Endothelial cell of umbilical vein (primary cell): ENCODE measurements at regions not wholly inside any gene's neighbourhood (a gene's known extent, or its start where the extent isn't known, plus 50 kb on each side); places are given as distances from the start of the nearest gene placed in this dataset.
A peak's percentile ranks its signal among the peaks of the same experiment; 100 is the strongest.

Experiments used
- BruUV-seq: library from RNA; stranded (reverse); fragments of 400-500 nt; replicated peaks from 2 replicates; lab custom pipeline; 2021; lab: Mats Ljungman, UMichigan
- CTCF ChIA-PET: fragments of 300-600, 350-600 bp; sonication (Branson Sonifier 250); formaldehyde crosslinking; loops from one replicate; lab custom pipeline; 2021; ENCODE audit warnings: antibody characterized with exemption, inconsistent platforms; lab: Charles Lee
- POLR2A ChIA-PET: fragments of 300-600, 350-600 bp; sonication (Branson Sonifier 250); formaldehyde crosslinking; loops from one replicate; lab custom pipeline; 2021; ENCODE audit warnings: antibody characterized with exemption, inconsistent platforms; lab: Charles Lee
- DNase-seq: peaks from one replicate; pipeline ENCODE4 v3.0.0-alpha.2; 2011; ENCODE audit warnings: low read depth, low spot score
- FAIRE-seq: peaks from 2 replicates; lab custom pipeline; 2011; peaks lifted over from hg19 to GRCh38; lab: Jason Lieb, UNC
- H2AFZ ChIP-seq: 2 replicates; pipeline ENCODE4 v1.6.0; 2012; ENCODE audit warnings: low read depth, low read length, control low read depth, inconsistent platforms
- H3K27ac ChIP-seq: 2 replicates; pipeline ENCODE4 v1.5.1; 2011; ENCODE audit warnings: low read depth, mild to moderate bottlenecking, control low read depth, low read length, moderate library complexity; ENCODE audit not compliant: insufficient read depth
- H3K27me3 ChIP-seq, 2 experiments: 2 replicates each; pipeline versions ENCODE4 v1.6.0 to v1.6.1; 2011; ENCODE audit warnings: low read length in 2 of 2, mixed read lengths in 1 of 2; ENCODE audit not compliant: control insufficient read depth in 2 of 2, insufficient read depth in 2 of 2
- H3K36me3 ChIP-seq, 2 experiments: 2 replicates in 1 of 2; 3 replicates in 1 of 2; pipeline ENCODE4 v1.5.1; 2011; ENCODE audit warnings: low read length in 2 of 2, mild to moderate bottlenecking in 1 of 2, moderate library complexity in 1 of 2; ENCODE audit not compliant: control insufficient read depth in 2 of 2, insufficient read depth in 2 of 2; ENCODE audit errors: extremely low read depth in 1 of 2
- H3K4me1 ChIP-seq: 3 replicates; pipeline ENCODE4 v1.5.1; 2011; ENCODE audit warnings: mild to moderate bottlenecking, low read length; ENCODE audit not compliant: control insufficient read depth, insufficient read depth; ENCODE audit errors: extremely low read depth
- H3K4me2 ChIP-seq: 2 replicates; pipeline ENCODE4 v1.6.1; 2011; ENCODE audit warnings: low read length, control low read depth, mixed read lengths; ENCODE audit not compliant: insufficient read depth
- H3K4me3 ChIP-seq, 3 experiments: fragments of 200-600 bp in 1 of 3; sonication (generic), shearing (Covaris generic) in 1 of 3; replicated peaks in 1 of 3; 2 replicates each; pipeline ENCODE4 v1.5.1; 2011 to 2016; ENCODE audit warnings: control low read depth in 3 of 3, low read length in 3 of 3, mild to moderate bottlenecking in 2 of 3, inconsistent platforms in 1 of 3, low read depth in 1 of 3, moderate library complexity in 1 of 3; ENCODE audit not compliant: insufficient read depth in 1 of 3
- H3K79me2 ChIP-seq: 2 replicates; pipeline ENCODE4 v1.6.0; 2012; ENCODE audit warnings: low read length, inconsistent platforms; ENCODE audit not compliant: control insufficient read depth, insufficient read depth
- H3K9ac ChIP-seq: replicated peaks from 2 replicates; pipeline ENCODE3; 2011; ENCODE audit warnings: low read length, control low read depth; ENCODE audit not compliant: insufficient read depth; ENCODE audit errors: extremely low read depth
- H3K9me1 ChIP-seq: replicated peaks from 3 replicates; pipeline ENCODE4 v1.6.0; 2011; ENCODE audit warnings: mild to moderate bottlenecking, low read length; ENCODE audit not compliant: control insufficient read depth, insufficient read depth; ENCODE audit errors: extremely low read depth
- H3K9me3 ChIP-seq: replicated peaks from 2 replicates; pipeline ENCODE4 v1.5.1; 2012; ENCODE audit warnings: low read length, inconsistent platforms; ENCODE audit not compliant: control insufficient read depth, insufficient read depth
- H4K20me1 ChIP-seq: replicated peaks from 2 replicates; pipeline ENCODE3; 2011; ENCODE audit warnings: mild to moderate bottlenecking, low read length; ENCODE audit not compliant: control insufficient read depth, insufficient read depth; ENCODE audit errors: extremely low read depth
- CTCF ChIP-seq, 2 donors: IDR thresholded peaks; 1 replicate in 1 of 2; 2 replicates in 1 of 2; pipeline ENCODE4 v1.5.1; 2011; ENCODE audit warnings: low read length in 2 of 2, mild to moderate bottlenecking in 2 of 2, moderate library complexity in 2 of 2, control low read depth in 1 of 2, inconsistent platforms in 1 of 2, low read depth in 1 of 2; ENCODE audit not compliant: insufficient read depth in 1 of 2; ENCODE audit errors: extremely low read depth in 1 of 2
- EZH2 ChIP-seq: IDR thresholded peaks from 2 replicates; pipeline ENCODE4 v1.6.1; 2012; ENCODE audit warnings: borderline replicate concordance, low read depth, mild to moderate bottlenecking, moderate library complexity, low read length, inconsistent platforms; ENCODE audit not compliant: severe bottlenecking
- FOS ChIP-seq: IDR thresholded peaks from 2 replicates; pipeline ENCODE4 v1.6.1; 2011; ENCODE audit warnings: mild to moderate bottlenecking, low read length, moderate library complexity, borderline replicate concordance; ENCODE audit not compliant: insufficient read depth
- GATA2 ChIP-seq: IDR thresholded peaks from 2 replicates; pipeline ENCODE4 v1.7.0; 2011; ENCODE audit warnings: low read depth, mild to moderate bottlenecking, moderate library complexity, mixed read lengths, low read length; ENCODE audit not compliant: insufficient read length, insufficient read depth
- JUN ChIP-seq: IDR thresholded peaks from 2 replicates; pipeline ENCODE4 v1.6.1; 2011; ENCODE audit warnings: borderline replicate concordance, low read depth; ENCODE audit not compliant: insufficient read length, insufficient read depth
- MAX ChIP-seq: IDR thresholded peaks from 2 replicates; pipeline ENCODE4 v1.6.1; 2011; ENCODE audit not compliant: insufficient read depth, insufficient read length
- MYC ChIP-seq: IDR thresholded peaks from one replicate; pipeline ENCODE4 v1.6.1; 2011; ENCODE audit warnings: mild to moderate bottlenecking, low read depth, low read length
- POLR2A ChIP-seq: IDR thresholded peaks from 2 replicates; pipeline ENCODE4 v1.6.1; 2012; ENCODE audit warnings: low read depth, mild to moderate bottlenecking, control low read depth, low read length
- POLR2AphosphoS5 ChIP-seq: IDR thresholded peaks from 2 replicates; pipeline ENCODE4 v1.6.1; 2012; ENCODE audit warnings: low read depth, mild to moderate bottlenecking, control low read depth, low read length, moderate library complexity; ENCODE audit not compliant: insufficient read depth
- dilution Hi-C: fragments of 300-500 bp; cut with MboI; formaldehyde crosslinking; loops from one replicate; pipeline ENCODE4 v1.15.0; 2019; ENCODE audit warnings: low sequenced_read_pairs; ENCODE audit not compliant: extremely low pct_ligation_motif_present
- intact Hi-C: fragments of 100-400 bp; cut with micrococcal nuclease; formaldehyde crosslinking; loops from one replicate; pipeline ENCODE4 v1.10.0; 2022

- FAIRE-seq (no peak), DNase-seq (no peak)
- POLR2A ChIA-PET = no interaction called here
- TF ChIP-seq CTCF (IDR thresholded peaks at IDR 0.05; ENCODE audit: extremely low read depth in 1 of 2, insufficient read depth in 1 of 2, low read depth in 1 of 2, low read length in 2 of 2) (no peak), JUN (no peak), FOS (no peak), MYC (no peak), MAX (no peak), POLR2A (no peak), EZH2 (no peak), POLR2AphosphoS5 (no peak), GATA2 (no peak)
- H3K9ac ChIP-seq = no peak overlapping the region
- CTCF ChIA-PET = interaction anchor here (0.6 to 5.2 kb wide), 36 partner anchors 8 to 483 kb away, joined by 3 to 60 read pairs (median 4); no protein-coding TSS in a partner anchor
- H3K9me1 ChIP-seq = no peaks in the 10 kb centered on the region
- peak overlapping the region; percentile 60 for H2AFZ ChIP-seq
- dilution Hi-C loops (no loop called here), intact Hi-C loops (loop anchor here (1.0 kb wide), 6 partner anchors 25 to 312 kb away; no protein-coding TSS in a partner anchor)
- no peaks in the 10 kb centered on the region for H3K27me3 ChIP-seq
- no peaks in the 10 kb centered on the region for H4K20me1 ChIP-seq
- H3K4me2 ChIP-seq = no peak overlapping the region
- no peak overlapping the region for H3K4me3 ChIP-seq
- H3K4me1 ChIP-seq = no peaks in the 10 kb centered on the region
- H3K27ac ChIP-seq = no peak overlapping the region
- no peaks in the 10 kb centered on the region for H3K79me2 ChIP-seq
- no TSS peak for BruUV-seq
- no peaks in the 10 kb centered on the region for H3K9me3 ChIP-seq
- no peaks in the 10 kb centered on the region for H3K36me3 ChIP-seq
Measured at GRCh38 chr6:141989706-141989959, 143.1 kb upstream of the GJE1 start.
